HEK293T (cell line): ENCODE measurements at regions not wholly inside any gene's neighbourhood (a gene's known extent, or its start where the extent isn't known, plus 50 kb on each side); places are given as distances from the start of the nearest gene placed in this dataset.

Experiments
- CTCF ChIA-PET: fragments of 350-600 bp; formaldehyde crosslinking; extraction: SDS; loops from one replicate; lab custom pipeline; 2021; ENCODE audit warnings: antibody characterized with exemption, inconsistent platforms; lab: Yijun Ruan, JAX
- POLR2A ChIA-PET: fragments of 350-600 bp; formaldehyde crosslinking; extraction: SDS; loops from one replicate; lab custom pipeline; 2020; ENCODE audit warnings: antibody characterized with exemption, inconsistent platforms; lab: Yijun Ruan, JAX
- DNase-seq: peaks from one replicate; pipeline ENCODE4 v3.0.0; 2012; ENCODE audit warnings: mixed read lengths; ENCODE audit errors: extremely low spot score
- ARNT ChIP-seq: fragments of 450-650 bp; IDR thresholded peaks from 2 replicates; pipeline ENCODE4 v1.6.1; 2017; ENCODE audit warnings: mild to moderate bottlenecking
- BHLHE40 ChIP-seq: fragments of 450-650 bp; IDR thresholded peaks from 2 replicates; pipeline ENCODE4 v1.6.1; 2016; ENCODE audit warnings: mild to moderate bottlenecking, moderate library complexity, borderline replicate concordance
- CTBP1 ChIP-seq: fragments of 450-650 bp; IDR thresholded peaks from 2 replicates; pipeline ENCODE4 v1.6.1; 2016; ENCODE audit warnings: borderline replicate concordance
- ELF4 ChIP-seq: fragments of 450-650 bp; IDR thresholded peaks from 2 replicates; pipeline ENCODE4 v1.6.1; 2017; ENCODE audit warnings: antibody characterized with exemption
- FOXA1 ChIP-seq: fragments of 450-650 bp; IDR thresholded peaks from 2 replicates; pipeline ENCODE4 v1.6.1; 2016; ENCODE audit warnings: mild to moderate bottlenecking
- FOXK2 ChIP-seq: fragments of 450-650 bp; IDR thresholded peaks from 2 replicates; pipeline ENCODE4 v1.6.1; 2016; ENCODE audit warnings: mild to moderate bottlenecking
- FOXM1 ChIP-seq: fragments of 450-650 bp; IDR thresholded peaks from 2 replicates; pipeline ENCODE4 v1.6.1; 2017; ENCODE audit warnings: mild to moderate bottlenecking, borderline replicate concordance
- HDGF ChIP-seq: fragments of 450-650 bp; IDR thresholded peaks from 2 replicates; pipeline ENCODE4 v1.6.1; 2017; ENCODE audit warnings: antibody characterized with exemption, borderline replicate concordance
- L3MBTL2 ChIP-seq: fragments of 450-650 bp; conservative IDR thresholded peaks from 2 replicates; pipeline ENCODE4 v1.6.1; 2016; ENCODE audit warnings: mild to moderate bottlenecking
- LEF1 ChIP-seq: fragments of 450-650 bp; IDR thresholded peaks from 2 replicates; pipeline ENCODE4 v1.6.1; 2017; ENCODE audit warnings: mild to moderate bottlenecking, borderline replicate concordance
- NFRKB ChIP-seq: fragments of 450-650 bp; IDR thresholded peaks from 2 replicates; pipeline ENCODE4 v1.6.1; 2016; ENCODE audit warnings: mild to moderate bottlenecking, moderate library complexity
- PKNOX1 ChIP-seq: fragments of 450-650 bp; IDR thresholded peaks from 2 replicates; pipeline ENCODE4 v1.6.1; 2016
- SP1 ChIP-seq: fragments of 450-650 bp; IDR thresholded peaks from 2 replicates; pipeline ENCODE4 v1.6.1; 2017
- SUZ12 ChIP-seq: fragments of 450-650 bp; IDR thresholded peaks from 2 replicates; pipeline ENCODE4 v1.6.1; 2016; ENCODE audit warnings: mild to moderate bottlenecking
- TARDBP ChIP-seq: fragments of 450-650 bp; IDR thresholded peaks from 2 replicates; pipeline ENCODE4 v1.6.1; 2016
- ZNF384 ChIP-seq: fragments of 450-650 bp; IDR thresholded peaks from 2 replicates; pipeline ENCODE4 v1.6.1; 2016

- POLR2A ChIA-PET, result interaction anchor here (1.3 kb wide), 1 partner anchor 66 kb away, joined by 3 read pairs; no protein-coding TSS in a partner anchor
- CTCF ChIA-PET, result interaction anchor here (0.7 to 1.3 kb wide), 3 partner anchors 15 to 114 kb away, joined by 3 to 5 read pairs (median 4); no protein-coding TSS in a partner anchor
- DNase-seq, result no peak
- TF ChIP-seq SP1 (no peak), SUZ12 (no peak), TARDBP (no peak), HDGF (no peak), ELF4 (no peak), ZNF384 (no peak), BHLHE40 (no peak), CTBP1 (no peak), FOXA1 (no peak), FOXK2 (no peak), ARNT (no peak), PKNOX1 (no peak), LEF1 (no peak), NFRKB (no peak), FOXM1 (no peak), L3MBTL2 (no peak)
Observed at GRCh38 chr21:29233611-29234540, 64.8 kb upstream of the BACH1 start.

GRCh38 chr21:29235714-29236197 lies 63.0 kb upstream of the BACH1 start:
- ChIA-PET CTCF (interaction anchor here (0.9 kb wide), 1 partner anchor 10 kb away, joined by 3 read pairs; no protein-coding TSS in a partner anchor), POLR2A (no interaction called here)
- DNase-seq, result no peak

GRCh38 chr21:29236201-29236600 lies 62.5 kb upstream of the BACH1 start:
- DNase-seq, result no peak
- ChIA-PET CTCF (no interaction called here), POLR2A (interaction anchor here (1.0 kb wide), 1 partner anchor 63 kb away, joined by 3 read pairs; no protein-coding TSS in a partner anchor)
- TF ChIP-seq LEF1 (no peak), SP1 (no peak), TARDBP (no peak), L3MBTL2 (no peak), ELF4 (no peak), PKNOX1 (no peak), NFRKB (no peak), HDGF (no peak)

More at GRCh38 chr21:29235714-29236197, 63.0 kb upstream of the BACH1 start:
- TF ChIP-seq HDGF (no peak), L3MBTL2 (no peak), PKNOX1 (no peak), NFRKB (no peak), TARDBP (no peak), BHLHE40 (no peak), LEF1 (no peak), FOXA1 (no peak), FOXM1 (no peak)

- TF ChIP-seq ZNF384 (no peak), TARDBP (no peak), BHLHE40 (no peak), LEF1 (no peak), FOXM1 (no peak), SUZ12 (no peak), CTBP1 (no peak), FOXA1 (no peak), ARNT (no peak), NFRKB (no peak), L3MBTL2 (no peak), HDGF (no peak), FOXK2 (no peak), SP1 (no peak)
- no peak for DNase-seq
- ChIA-PET CTCF (no interaction called here), POLR2A (interaction anchor here (1.0 kb wide), 1 partner anchor 62 kb away, joined by 3 read pairs; no protein-coding TSS in a partner anchor)
Observed at GRCh38 chr21:29237110-29238052, 61.3 kb upstream of the BACH1 start.
